RWPE2 (cell line): ENCODE measurements at regions not wholly inside any gene's neighbourhood (a gene's known extent, or its start where the extent isn't known, plus 50 kb on each side); places are given as distances from the start of the nearest gene placed in this dataset.

Experiments
- ATAC-seq: fragments of 200-7000 bp; cut with Tn5 transposase; 3 replicates; pipeline ENCODE4 v1.9.1; 2021; ENCODE audit warnings: low read depth
- DNase-seq: peaks from one replicate; pipeline ENCODE4 v3.0.0-alpha.2; 2020; ENCODE audit warnings: low spot score
- H3K27ac ChIP-seq: fragments of 450-650 bp; 2 replicates; pipeline ENCODE4 v1.5.1; 2017; ENCODE audit warnings: mild to moderate bottlenecking; ENCODE audit not compliant: poor library complexity, severe bottlenecking
- H3K27me3 ChIP-seq: fragments of 250-450 bp; sonication (Bioruptor Pico); 2 replicates; pipeline ENCODE4 v1.5.1; 2021; ENCODE audit warnings: mild to moderate bottlenecking, moderate library complexity; ENCODE audit not compliant: insufficient read depth, poor library complexity, severe bottlenecking
- H3K36me3 ChIP-seq: fragments of 250-450 bp; sonication (Bioruptor Pico); 2 replicates; pipeline ENCODE4 v1.5.1; 2020; ENCODE audit warnings: low read depth, mild to moderate bottlenecking, moderate library complexity
- H3K4me1 ChIP-seq: fragments of 250-450 bp; sonication (Bioruptor Pico); 2 replicates; pipeline ENCODE4 v1.5.1; 2021; ENCODE audit warnings: mild to moderate bottlenecking, moderate library complexity; ENCODE audit not compliant: insufficient read depth, poor library complexity, severe bottlenecking
- H3K4me3 ChIP-seq: fragments of 250-450 bp; sonication (Bioruptor Pico); 2 replicates; pipeline ENCODE4 v1.5.1; 2021; ENCODE audit warnings: mild to moderate bottlenecking, moderate library complexity; ENCODE audit not compliant: severe bottlenecking
- H3K9me3 ChIP-seq: fragments of 250-450 bp; sonication (Bioruptor Pico); 2 replicates; pipeline ENCODE4 v1.5.1; 2021; ENCODE audit warnings: mild to moderate bottlenecking, moderate library complexity; ENCODE audit not compliant: severe bottlenecking
- TF ChIP-seq, protein P1 (sequence below): fragments of 450-650 bp; IDR thresholded peaks from one replicate; pipeline ENCODE4 v1.5.1; 2017; ENCODE audit warnings: mild to moderate bottlenecking, moderate library complexity; ENCODE audit not compliant: poor library complexity, severe bottlenecking

DNA sequence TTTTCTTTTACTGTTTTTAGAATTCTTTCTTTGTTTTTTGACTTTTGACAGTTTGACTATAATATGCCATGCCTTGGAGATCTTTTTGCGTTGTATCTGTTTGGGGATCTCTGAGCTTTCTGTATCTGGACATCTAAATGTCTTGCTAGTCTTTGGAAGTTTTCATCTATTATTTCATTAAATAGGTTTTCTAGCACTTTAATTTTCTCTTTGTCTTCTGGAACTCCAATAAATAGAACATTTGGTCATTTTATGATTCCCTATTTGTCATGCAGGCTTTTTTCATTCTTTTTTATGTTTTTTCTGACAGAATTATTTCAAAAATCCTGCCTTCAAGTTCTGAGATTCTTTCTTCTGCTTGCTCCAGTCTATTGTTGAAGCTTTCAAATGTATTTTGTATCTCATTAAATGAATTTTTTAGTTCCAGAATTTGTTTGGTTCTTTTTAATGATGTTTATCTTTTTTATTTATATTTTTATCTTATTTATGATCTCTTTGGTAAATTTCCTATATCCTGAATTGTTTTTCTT, 201.4 kb downstream of the CHD9NB start:
- no peak overlapping the region for H3K27ac ChIP-seq
- H3K4me3 ChIP-seq, result no peak overlapping the region
- TF ChIP-seq, protein P1, sequence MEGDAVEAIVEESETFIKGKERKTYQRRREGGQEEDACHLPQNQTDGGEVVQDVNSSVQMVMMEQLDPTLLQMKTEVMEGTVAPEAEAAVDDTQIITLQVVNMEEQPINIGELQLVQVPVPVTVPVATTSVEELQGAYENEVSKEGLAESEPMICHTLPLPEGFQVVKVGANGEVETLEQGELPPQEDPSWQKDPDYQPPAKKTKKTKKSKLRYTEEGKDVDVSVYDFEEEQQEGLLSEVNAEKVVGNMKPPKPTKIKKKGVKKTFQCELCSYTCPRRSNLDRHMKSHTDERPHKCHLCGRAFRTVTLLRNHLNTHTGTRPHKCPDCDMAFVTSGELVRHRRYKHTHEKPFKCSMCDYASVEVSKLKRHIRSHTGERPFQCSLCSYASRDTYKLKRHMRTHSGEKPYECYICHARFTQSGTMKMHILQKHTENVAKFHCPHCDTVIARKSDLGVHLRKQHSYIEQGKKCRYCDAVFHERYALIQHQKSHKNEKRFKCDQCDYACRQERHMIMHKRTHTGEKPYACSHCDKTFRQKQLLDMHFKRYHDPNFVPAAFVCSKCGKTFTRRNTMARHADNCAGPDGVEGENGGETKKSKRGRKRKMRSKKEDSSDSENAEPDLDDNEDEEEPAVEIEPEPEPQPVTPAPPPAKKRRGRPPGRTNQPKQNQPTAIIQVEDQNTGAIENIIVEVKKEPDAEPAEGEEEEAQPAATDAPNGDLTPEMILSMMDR, result no peak
- H3K27me3 ChIP-seq, result no peaks in the 10 kb centered on the region
- peaks cover 6% of the 10 kb centered on the region for H3K9me3 ChIP-seq
- H3K4me1 ChIP-seq, result no peaks in the 10 kb centered on the region
- ATAC-seq (no peak), DNase-seq (no peak)
- no peaks in the 10 kb centered on the region for H3K36me3 ChIP-seq

DNA sequence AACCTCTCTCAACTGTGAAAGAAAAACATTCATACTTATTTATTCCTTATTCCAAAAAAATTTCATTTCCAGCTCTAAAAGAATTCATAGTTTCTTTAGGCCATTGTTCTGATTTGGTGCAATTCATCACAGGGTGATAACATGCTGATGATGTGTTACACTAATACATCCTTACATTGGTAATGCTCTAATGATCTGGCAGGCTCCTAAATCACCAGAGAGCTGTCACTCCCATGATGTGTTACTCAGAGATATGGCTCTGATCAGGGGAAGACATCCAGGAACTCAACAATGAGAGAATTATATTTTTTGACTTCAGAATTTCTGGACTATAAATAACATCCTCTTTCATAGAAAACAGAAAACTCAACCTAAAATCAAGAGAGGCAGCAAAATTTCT, 209.3 kb downstream of the CHD9NB start:
- TF ChIP-seq, protein P1, result no peak
- H3K9me3 ChIP-seq, result no peaks in the 10 kb centered on the region

DNA sequence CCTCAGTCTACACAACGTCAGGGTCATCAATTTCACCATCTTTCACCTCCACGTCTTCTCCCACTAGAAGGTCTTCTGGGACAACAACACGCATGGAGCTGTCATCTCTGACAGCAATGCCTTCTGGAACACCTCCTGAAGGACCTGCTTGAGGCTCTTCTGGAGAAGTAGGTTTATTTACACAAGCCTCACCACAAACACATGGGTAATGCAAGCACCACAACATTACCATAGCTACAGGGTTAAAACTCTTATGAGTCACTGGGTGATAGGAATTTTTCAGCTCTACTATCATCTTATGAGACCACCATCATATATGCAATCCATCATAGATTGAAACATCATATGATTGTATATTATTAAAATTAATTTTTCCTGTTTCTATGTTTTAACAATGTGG, 215.4 kb downstream of the CHD9NB start:
- TF ChIP-seq, protein P1, result no peak
- DNase-seq (no peak), ATAC-seq (peak; percentile 46; the same call in 2 of the 3 replicates)
- peaks cover 7% of the 10 kb centered on the region for H3K27me3 ChIP-seq
- no peak overlapping the region for H3K27ac ChIP-seq
- H3K9me3 ChIP-seq, result no peaks in the 10 kb centered on the region
- H3K36me3 ChIP-seq, result no peaks in the 10 kb centered on the region
- no peak overlapping the region for H3K4me3 ChIP-seq
- no peaks in the 10 kb centered on the region for H3K4me1 ChIP-seq

More for the DNA sequence above, 209.3 kb downstream of the CHD9NB start:
- Histone ChIP-seq H3K27ac (no peak overlapping the region), H3K4me3 (no peak overlapping the region), H3K4me1 (no peaks in the 10 kb centered on the region), H3K27me3 (peaks cover 12% of the 10 kb centered on the region), H3K36me3 (no peaks in the 10 kb centered on the region)
- DNase-seq (no peak), ATAC-seq (no peak)

DNA sequence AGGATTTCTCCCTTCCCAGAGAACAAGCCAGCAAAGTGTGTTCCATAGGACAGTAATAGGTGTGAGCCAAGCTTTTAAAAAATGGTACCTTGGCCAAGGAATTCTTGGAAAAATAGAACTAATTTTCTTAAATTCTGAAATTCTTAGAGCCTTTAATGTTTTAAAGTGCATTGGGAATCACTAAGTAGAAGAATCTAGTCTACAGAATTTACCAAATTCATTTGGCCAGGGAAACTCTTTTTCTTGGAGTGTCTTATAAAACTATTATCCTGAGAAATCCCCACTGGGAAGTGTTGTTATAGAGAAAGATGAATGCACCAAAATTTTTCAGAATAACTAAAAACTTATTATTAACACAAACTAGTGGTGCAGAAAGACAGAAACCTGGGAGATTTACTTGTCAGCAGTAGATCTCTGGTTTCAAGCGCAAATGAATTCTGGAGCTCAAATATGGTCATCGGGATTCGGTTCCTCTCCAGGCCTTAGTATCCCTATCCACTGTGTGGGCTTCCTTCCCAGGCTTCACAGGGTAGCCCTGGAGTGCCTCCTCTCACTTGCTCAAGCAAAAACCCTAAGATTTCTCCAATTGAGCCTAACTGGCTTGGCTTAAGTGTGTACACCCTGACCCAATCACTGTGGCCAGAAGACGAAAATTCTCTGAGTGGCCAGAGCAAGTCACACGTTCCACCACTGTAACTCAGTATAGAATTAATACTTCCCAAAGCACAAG, 217.8 kb downstream of the CHD9NB start:
- TF ChIP-seq, protein P1, result no peak
- no peaks in the 10 kb centered on the region for H3K27me3 ChIP-seq
- H3K4me3 ChIP-seq, result no peak overlapping the region
- ATAC-seq, result no peak
- no peak for DNase-seq
- no peak overlapping the region for H3K27ac ChIP-seq
- no peaks in the 10 kb centered on the region for H3K36me3 ChIP-seq
- H3K9me3 ChIP-seq, result no peaks in the 10 kb centered on the region
- H3K4me1 ChIP-seq, result no peaks in the 10 kb centered on the region

DNA sequence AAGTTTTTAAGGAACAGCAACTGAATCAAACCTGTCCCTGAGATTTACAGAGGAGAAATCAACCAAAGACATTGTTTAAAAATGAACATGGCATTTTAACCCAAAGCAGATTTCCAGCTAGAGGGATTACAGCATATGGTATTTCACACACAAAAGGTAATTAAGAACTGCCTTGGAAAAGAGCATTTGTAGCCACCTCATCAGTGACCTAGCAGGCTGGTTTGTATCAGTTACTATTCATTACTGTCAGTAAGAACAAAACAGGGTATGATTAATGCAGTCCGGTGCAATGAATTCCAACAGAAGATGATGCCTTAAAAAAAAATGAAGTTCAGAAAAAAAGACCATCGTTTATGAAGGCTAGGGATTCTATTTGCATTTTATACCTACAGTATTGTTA, 219.9 kb downstream of the CHD9NB start:
- Histone ChIP-seq H3K36me3 (no peaks in the 10 kb centered on the region), H3K4me3 (no peak overlapping the region), H3K4me1 (no peaks in the 10 kb centered on the region), H3K27ac (no peak overlapping the region), H3K27me3 (no peaks in the 10 kb centered on the region), H3K9me3 (no peaks in the 10 kb centered on the region)
- no peak for ATAC-seq
- TF ChIP-seq, protein P1, result no peak
- DNase-seq, result no peak
